ENCODE measurements at regions not wholly inside any gene's neighbourhood (a gene's known extent, or its start where the extent isn't known, plus 50 kb on each side); places are given as distances from the start of the nearest gene placed in this dataset.

DNA sequence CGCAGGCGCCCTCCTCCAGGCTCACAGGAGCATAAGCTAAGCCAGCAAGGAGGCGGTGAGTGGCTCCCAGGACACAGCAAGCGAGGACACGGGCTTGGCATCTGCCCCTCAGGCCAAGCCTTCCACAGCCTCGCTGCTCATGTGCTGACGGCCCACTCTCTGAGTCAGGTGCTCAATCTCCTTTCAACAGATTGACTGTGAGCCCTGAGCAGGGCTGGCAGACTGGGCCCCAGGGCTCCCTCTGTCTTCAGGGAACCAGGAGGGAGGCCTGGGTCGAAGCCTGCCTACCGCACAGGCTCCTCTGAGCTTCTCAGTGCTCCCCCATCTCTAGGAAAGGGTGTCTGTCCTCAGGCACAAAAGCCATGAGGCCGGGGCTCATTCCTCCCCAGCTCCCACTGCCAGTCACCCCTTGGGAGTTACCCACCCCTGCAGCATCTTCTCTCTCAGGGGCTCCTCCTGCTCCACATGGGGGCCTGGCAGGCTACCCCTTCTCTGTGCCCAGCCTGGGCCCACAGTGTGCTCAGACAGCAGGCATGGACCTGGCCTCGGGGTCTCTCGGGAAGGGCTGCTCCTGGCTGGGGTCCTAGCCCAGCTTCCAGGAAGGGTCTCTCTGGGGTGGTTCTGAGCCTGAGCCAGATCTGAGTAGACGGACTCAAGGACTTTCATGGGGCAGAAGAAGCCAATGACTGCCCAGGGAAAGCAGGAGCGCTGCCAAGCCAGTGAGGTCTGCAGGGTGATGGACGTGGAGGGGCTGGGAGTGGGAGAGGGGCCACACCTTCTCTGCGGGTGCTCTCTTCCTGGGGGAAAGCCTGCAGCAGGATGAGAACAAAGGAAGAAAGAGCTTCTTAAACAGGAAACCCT lies 138.0 kb upstream of the GPC1 start:
- TF ChIP-seq, protein P1, sequence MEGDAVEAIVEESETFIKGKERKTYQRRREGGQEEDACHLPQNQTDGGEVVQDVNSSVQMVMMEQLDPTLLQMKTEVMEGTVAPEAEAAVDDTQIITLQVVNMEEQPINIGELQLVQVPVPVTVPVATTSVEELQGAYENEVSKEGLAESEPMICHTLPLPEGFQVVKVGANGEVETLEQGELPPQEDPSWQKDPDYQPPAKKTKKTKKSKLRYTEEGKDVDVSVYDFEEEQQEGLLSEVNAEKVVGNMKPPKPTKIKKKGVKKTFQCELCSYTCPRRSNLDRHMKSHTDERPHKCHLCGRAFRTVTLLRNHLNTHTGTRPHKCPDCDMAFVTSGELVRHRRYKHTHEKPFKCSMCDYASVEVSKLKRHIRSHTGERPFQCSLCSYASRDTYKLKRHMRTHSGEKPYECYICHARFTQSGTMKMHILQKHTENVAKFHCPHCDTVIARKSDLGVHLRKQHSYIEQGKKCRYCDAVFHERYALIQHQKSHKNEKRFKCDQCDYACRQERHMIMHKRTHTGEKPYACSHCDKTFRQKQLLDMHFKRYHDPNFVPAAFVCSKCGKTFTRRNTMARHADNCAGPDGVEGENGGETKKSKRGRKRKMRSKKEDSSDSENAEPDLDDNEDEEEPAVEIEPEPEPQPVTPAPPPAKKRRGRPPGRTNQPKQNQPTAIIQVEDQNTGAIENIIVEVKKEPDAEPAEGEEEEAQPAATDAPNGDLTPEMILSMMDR (IDR thresholded peaks at IDR 0.05; ENCODE audit: borderline replicate concordance, extremely low read depth, low read length, poor library complexity, severe bottlenecking): no peak
- TF ChIP-seq EZH2 (IDR thresholded peaks at IDR 0.05; ENCODE audit: borderline replicate concordance, low read depth, low read length, severe bottlenecking): no peak
